ENCODE measurements at regions not wholly inside any gene's neighbourhood (a gene's known extent, or its start where the extent isn't known, plus 50 kb on each side); places are given as distances from the start of the nearest gene placed in this dataset.

DNA sequence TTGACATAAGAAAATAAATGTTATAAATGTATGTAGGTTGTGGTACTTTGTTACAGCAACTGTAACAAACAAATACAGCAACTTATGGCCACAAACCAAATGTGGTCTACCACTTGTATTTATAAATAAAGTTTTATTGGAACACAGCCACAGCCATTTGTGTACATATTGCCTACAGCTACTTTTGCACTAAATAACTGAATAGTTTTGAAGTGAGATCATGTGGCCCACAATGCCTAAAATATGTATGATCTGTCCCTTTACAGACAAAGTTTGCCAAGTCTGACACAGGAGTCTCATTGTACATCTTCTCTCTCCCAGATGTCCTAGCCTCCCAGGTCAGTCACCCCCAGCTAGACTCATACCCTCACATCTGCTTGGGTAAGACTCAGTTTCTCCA, 283.6 kb upstream of the PRDM9 start:
- no peak overlapping the region for H3K27ac ChIP-seq
- H3K36me3 ChIP-seq (ENCODE audit: low read depth, missing control alignments), result no peaks in the 10 kb centered on the region
- DNase-seq, result no peak
- TF ChIP-seq POLR2A (IDR thresholded peaks at IDR 0.05), result no peak
- TF ChIP-seq, protein P1, sequence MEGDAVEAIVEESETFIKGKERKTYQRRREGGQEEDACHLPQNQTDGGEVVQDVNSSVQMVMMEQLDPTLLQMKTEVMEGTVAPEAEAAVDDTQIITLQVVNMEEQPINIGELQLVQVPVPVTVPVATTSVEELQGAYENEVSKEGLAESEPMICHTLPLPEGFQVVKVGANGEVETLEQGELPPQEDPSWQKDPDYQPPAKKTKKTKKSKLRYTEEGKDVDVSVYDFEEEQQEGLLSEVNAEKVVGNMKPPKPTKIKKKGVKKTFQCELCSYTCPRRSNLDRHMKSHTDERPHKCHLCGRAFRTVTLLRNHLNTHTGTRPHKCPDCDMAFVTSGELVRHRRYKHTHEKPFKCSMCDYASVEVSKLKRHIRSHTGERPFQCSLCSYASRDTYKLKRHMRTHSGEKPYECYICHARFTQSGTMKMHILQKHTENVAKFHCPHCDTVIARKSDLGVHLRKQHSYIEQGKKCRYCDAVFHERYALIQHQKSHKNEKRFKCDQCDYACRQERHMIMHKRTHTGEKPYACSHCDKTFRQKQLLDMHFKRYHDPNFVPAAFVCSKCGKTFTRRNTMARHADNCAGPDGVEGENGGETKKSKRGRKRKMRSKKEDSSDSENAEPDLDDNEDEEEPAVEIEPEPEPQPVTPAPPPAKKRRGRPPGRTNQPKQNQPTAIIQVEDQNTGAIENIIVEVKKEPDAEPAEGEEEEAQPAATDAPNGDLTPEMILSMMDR (IDR thresholded peaks at IDR 0.05), result no peak
- no peaks in the 10 kb centered on the region for H3K4me1 ChIP-seq
- H3K9me3 ChIP-seq, result no peaks in the 10 kb centered on the region
- H3K4me3 ChIP-seq, result no peak overlapping the region
- intact Hi-C loops (cut with DNase I; ENCODE audit: low total_unique reads), result no loop called here
- H3K27me3 ChIP-seq, result no peaks in the 10 kb centered on the region

DNA sequence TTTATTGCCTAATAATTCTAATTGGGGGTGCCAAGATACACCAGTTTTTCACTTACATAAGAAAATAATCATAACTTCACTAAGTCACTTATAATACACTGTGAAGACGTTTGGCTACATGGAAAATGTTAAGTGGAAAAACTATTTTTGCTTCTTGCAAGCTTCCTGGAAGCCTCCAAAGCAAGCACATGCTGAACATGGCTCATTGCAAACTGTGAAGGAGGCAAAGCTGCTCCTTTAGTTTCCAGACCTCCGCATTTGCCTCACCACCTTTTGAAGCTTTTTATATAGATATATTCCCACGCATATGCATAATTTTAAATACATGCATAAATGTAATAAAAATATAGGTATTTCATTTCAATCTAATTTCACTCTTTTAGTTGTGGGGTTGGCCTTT, 285.6 kb upstream of the PRDM9 start:
- Histone ChIP-seq H3K36me3 (ENCODE audit: low read depth, missing control alignments) (no peaks in the 10 kb centered on the region), H3K4me3 (no peak overlapping the region), H3K27ac (no peak overlapping the region), H3K4me1 (no peaks in the 10 kb centered on the region), H3K9me3 (no peaks in the 10 kb centered on the region), H3K27me3 (no peaks in the 10 kb centered on the region)
- WGBS, 2 donors, result 80 to 88% methylated on average over 3 of the region's 3 CpGs
- TF ChIP-seq, protein P1 (IDR thresholded peaks at IDR 0.05), result no peak
- no peak for TF ChIP-seq POLR2A (IDR thresholded peaks at IDR 0.05)
- intact Hi-C loops (cut with DNase I; ENCODE audit: low total_unique reads), result no loop called here
- DNase-seq, result no peak

DNA sequence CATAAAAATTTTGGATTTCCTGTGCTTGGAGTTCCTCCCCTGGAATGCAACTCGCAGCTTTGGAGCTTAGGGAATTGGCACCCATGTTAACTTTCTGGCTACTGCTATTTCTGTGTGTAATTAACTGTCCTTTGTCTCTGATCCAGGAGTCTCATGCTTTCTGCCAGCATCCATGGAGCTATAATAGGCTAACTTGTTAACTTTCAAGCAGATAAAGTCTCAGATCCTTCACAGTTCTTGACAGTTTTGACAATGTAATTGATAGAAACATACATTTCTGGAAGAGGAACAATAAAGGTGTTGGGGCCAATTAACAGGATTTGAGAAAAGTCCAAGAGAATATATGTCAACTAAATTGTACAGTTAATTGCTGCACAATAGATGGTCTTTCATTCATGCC, 290.2 kb upstream of the PRDM9 start:
- Histone ChIP-seq H3K27ac (no peak overlapping the region), H3K4me3 (no peak overlapping the region), H3K36me3 (ENCODE audit: low read depth, missing control alignments) (no peaks in the 10 kb centered on the region), H3K4me1 (no peaks in the 10 kb centered on the region), H3K9me3 (no peaks in the 10 kb centered on the region), H3K27me3 (no peaks in the 10 kb centered on the region)
- intact Hi-C loops (cut with DNase I; ENCODE audit: low total_unique reads), result no loop called here
- no peak for DNase-seq
- WGBS, 2 donors, result 47 to 53% methylated on average over 1 of the region's 1 CpG
- TF ChIP-seq, protein P1 (IDR thresholded peaks at IDR 0.05), result no peak

DNA sequence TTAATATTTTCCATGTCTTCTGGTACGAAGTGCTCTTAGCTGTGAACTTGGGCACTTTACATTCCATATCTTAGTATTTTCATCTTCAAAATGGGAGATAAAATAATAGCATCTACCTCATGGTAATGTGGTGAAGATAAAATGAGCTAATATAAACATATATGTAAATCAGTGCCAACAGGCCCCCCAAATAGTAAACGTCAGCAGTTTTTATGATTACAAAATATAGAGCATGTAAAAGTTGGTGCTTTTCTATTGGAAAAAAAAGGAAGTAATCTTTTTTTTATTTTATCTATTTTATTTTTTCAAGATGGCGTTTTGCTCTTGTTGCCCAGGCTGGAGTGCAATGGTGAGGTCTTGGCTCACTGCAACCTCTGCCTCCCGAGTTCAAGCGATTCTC, 291.1 kb upstream of the PRDM9 start:
- no peaks in the 10 kb centered on the region for H3K9me3 ChIP-seq
- no peak for TF ChIP-seq POLR2A (IDR thresholded peaks at IDR 0.05)
- TF ChIP-seq, protein P1 (IDR thresholded peaks at IDR 0.05), result no peak
- no peaks in the 10 kb centered on the region for H3K36me3 ChIP-seq (ENCODE audit: low read depth, missing control alignments)
- H3K4me3 ChIP-seq, result no peak overlapping the region
- no peak for DNase-seq
- no peak overlapping the region for H3K27ac ChIP-seq
- H3K27me3 ChIP-seq, result no peaks in the 10 kb centered on the region
- intact Hi-C loops (cut with DNase I; ENCODE audit: low total_unique reads), result no loop called here
- no peaks in the 10 kb centered on the region for H3K4me1 ChIP-seq
- WGBS, 2 donors, result 87 to 88% methylated on average over 5 of the region's 5 CpGs

DNA sequence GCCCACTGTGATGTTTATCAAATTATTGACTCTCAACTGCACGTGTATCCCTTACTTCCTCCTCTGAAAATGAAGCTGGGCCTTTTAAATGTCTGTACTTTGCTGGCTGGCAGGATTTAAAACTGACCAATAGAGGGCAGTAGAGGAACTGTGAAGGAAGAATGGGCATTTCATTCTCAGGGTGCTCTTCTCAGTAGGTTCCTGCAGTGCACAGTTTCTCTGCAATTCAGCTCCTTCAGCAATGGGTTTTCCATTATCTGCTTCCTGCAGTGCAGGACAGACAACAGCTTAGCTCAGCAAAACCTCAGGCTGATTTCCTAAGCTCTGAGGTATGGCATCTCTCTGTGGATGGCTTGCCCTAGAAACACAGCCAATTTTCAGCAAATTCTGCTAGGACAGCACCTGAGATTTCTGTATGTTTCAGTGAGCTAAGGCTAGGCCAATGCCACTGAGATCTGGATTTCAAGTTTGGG, 298.4 kb upstream of the PRDM9 start:
- 0% methylated on average over 1 of the region's 1 CpG for WGBS, 2 donors
- intact Hi-C loops (cut with DNase I; ENCODE audit: low total_unique reads), result no loop called here

More for the DNA sequence above, 298.4 kb upstream of the PRDM9 start:
- DNase-seq, result peak; percentile 52
- Histone ChIP-seq H3K27ac (no peak overlapping the region), H3K9me3 (no peaks in the 10 kb centered on the region), H3K4me1 (no peaks in the 10 kb centered on the region), H3K36me3 (ENCODE audit: low read depth, missing control alignments) (no peaks in the 10 kb centered on the region), H3K27me3 (no peaks in the 10 kb centered on the region), H3K4me3 (no peak overlapping the region)
- no peak for TF ChIP-seq POLR2A (IDR thresholded peaks at IDR 0.05)
- TF ChIP-seq, protein P1 (IDR thresholded peaks at IDR 0.05), result peak; percentile 40 to 62 (median 43)

All from testis (tissue), 2 donors.